Activated CD4-positive, alpha-beta memory T cell treated with anti-CD3 and anti-CD28 coated beads, Interleukin-2, amount 10 ng/mL, durations not matched to agents 7 days and 5 days (primary cell): ENCODE measurements at regions not wholly inside any gene's neighbourhood (a gene's known extent, or its start where the extent isn't known, plus 50 kb on each side); places are given as distances from the start of the nearest gene placed in this dataset.

Experiments
- CTCF ChIA-PET: fragments of 350-600 bp; sonication (Branson Sonifier 250); formaldehyde crosslinking; loops from one replicate; lab custom pipeline; 2021; ENCODE audit warnings: antibody characterized with exemption, inconsistent platforms; lab: Charles Lee
- POLR2A ChIA-PET: fragments of 350-600 bp; sonication (Branson Sonifier 250); formaldehyde crosslinking; loops from one replicate; lab custom pipeline; 2021; ENCODE audit warnings: antibody characterized with exemption; lab: Charles Lee
- DNase-seq: peaks from one replicate; pipeline ENCODE4 v3.0.0-alpha.2; 2020
- H3K27ac Mint-ChIP-seq: one replicate; pipeline ENCODE4 v1.8.0; 2021; ENCODE audit warnings: mild to moderate bottlenecking, mixed read lengths
- H3K27me3 Mint-ChIP-seq: one replicate; pipeline ENCODE4 v1.8.0; 2021; ENCODE audit warnings: mixed read lengths
- H3K36me3 Mint-ChIP-seq: one replicate; pipeline ENCODE4 v1.8.0; 2021; ENCODE audit warnings: low read depth, mixed read lengths
- H3K4me1 Mint-ChIP-seq: one replicate; pipeline ENCODE4 v1.8.0; 2021; ENCODE audit warnings: mixed read lengths
- H3K4me3 Mint-ChIP-seq: one replicate; pipeline ENCODE4 v1.8.0; 2021; ENCODE audit warnings: mild to moderate bottlenecking, mixed read lengths
- H3K9me3 Mint-ChIP-seq: one replicate; pipeline ENCODE4 v1.8.0; 2021; ENCODE audit warnings: mixed read lengths

GRCh38 chr9:25427898-25428297 is 250.3 kb downstream of the TUSC1 start:
- Mint-ChIP-seq H3K4me3 (no peak overlapping the region), H3K27ac (no peak overlapping the region), H3K36me3 (no peaks in the 10 kb centered on the region), H3K27me3 (no peaks in the 10 kb centered on the region), H3K9me3 (peaks cover 28% of the 10 kb centered on the region), H3K4me1 (no peaks in the 10 kb centered on the region)
- ChIA-PET POLR2A (no interaction called here), CTCF (no interaction called here)
- DNase-seq = no peak

DNA sequence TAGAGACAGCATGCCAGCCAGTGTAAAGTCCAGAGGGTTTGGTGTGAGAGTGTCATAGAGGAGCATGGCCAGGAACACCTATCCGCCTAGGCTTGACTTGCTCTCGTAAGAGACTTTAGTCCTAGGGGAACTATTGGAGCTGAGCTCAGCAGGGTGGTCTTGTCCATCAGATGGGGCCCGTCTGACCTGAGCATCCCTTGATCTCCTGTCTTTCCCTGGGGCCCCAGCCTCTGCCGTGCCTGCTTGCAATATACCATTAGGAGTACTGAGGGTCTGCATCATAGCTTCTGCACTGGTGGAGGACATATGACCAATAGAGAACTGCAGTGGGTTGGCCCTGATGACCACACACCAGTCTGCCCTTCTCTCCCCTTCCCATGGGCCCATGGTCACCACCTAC is 251.0 kb downstream of the TUSC1 start:
- Mint-ChIP-seq H3K36me3 (no peaks in the 10 kb centered on the region), H3K27ac (no peak overlapping the region), H3K9me3 (peaks cover 28% of the 10 kb centered on the region), H3K4me1 (no peaks in the 10 kb centered on the region), H3K4me3 (no peak overlapping the region), H3K27me3 (no peaks in the 10 kb centered on the region)
- POLR2A ChIA-PET = no interaction called here
- CTCF ChIA-PET = no interaction called here
- DNase-seq = no peak

- Mint-ChIP-seq H3K27me3 (no peaks in the 10 kb centered on the region), H3K4me3 (no peak overlapping the region), H3K4me1 (no peaks in the 10 kb centered on the region), H3K9me3 (peaks cover 18% of the 10 kb centered on the region), H3K27ac (no peak overlapping the region), H3K36me3 (no peaks in the 10 kb centered on the region)
- ChIA-PET CTCF (no interaction called here), POLR2A (no interaction called here)
- no peak for DNase-seq
Measured at GRCh38 chr9:25421560-25421959, 256.7 kb downstream of the TUSC1 start.

GRCh38 chr9:25418974-25419373 is 259.3 kb downstream of the TUSC1 start:
- CTCF ChIA-PET = no interaction called here

GRCh38 chr9:25415718-25416117 is 262.5 kb downstream of the TUSC1 start:
- DNase-seq = no peak
- H3K4me3 Mint-ChIP-seq = no peak overlapping the region
- peaks cover 16% of the 10 kb centered on the region for H3K9me3 Mint-ChIP-seq
- no peak overlapping the region for H3K27ac Mint-ChIP-seq
- ChIA-PET CTCF (no interaction called here), POLR2A (no interaction called here)
- H3K4me1 Mint-ChIP-seq = no peaks in the 10 kb centered on the region
- no peaks in the 10 kb centered on the region for H3K36me3 Mint-ChIP-seq
- H3K27me3 Mint-ChIP-seq = no peaks in the 10 kb centered on the region

More at GRCh38 chr9:25418974-25419373, 259.3 kb downstream of the TUSC1 start:
- H3K9me3 Mint-ChIP-seq = peaks cover 17% of the 10 kb centered on the region
- no peaks in the 10 kb centered on the region for H3K36me3 Mint-ChIP-seq
- no peaks in the 10 kb centered on the region for H3K4me1 Mint-ChIP-seq
- H3K27me3 Mint-ChIP-seq = no peaks in the 10 kb centered on the region
- H3K4me3 Mint-ChIP-seq = no peak overlapping the region
- no peak overlapping the region for H3K27ac Mint-ChIP-seq
- POLR2A ChIA-PET = no interaction called here
- no peak for DNase-seq

DNA sequence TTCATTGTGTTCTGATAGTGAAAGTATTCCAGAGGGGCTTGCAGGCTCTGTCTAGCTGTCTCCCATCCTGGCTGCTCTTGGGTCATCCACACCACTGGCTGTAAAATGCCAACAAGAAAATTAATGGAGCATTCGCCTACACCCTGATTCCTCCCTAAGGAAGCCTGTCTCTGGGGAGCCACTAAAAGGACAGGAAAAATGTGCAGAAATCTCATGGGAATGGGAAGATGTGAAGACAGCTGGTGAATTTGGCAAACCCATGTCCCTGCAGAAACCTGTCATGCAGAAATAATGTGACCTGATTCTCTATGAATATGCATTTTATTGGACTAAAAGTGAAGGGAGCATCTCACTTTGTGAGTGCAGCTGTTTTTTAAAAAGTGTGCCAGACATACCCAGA is 265.6 kb downstream of the TUSC1 start:
- POLR2A ChIA-PET = no interaction called here
- H3K27ac Mint-ChIP-seq = no peak overlapping the region
- CTCF ChIA-PET = no interaction called here
- H3K4me3 Mint-ChIP-seq = no peak overlapping the region
- H3K4me1 Mint-ChIP-seq = no peaks in the 10 kb centered on the region
- DNase-seq = no peak
- H3K27me3 Mint-ChIP-seq = no peaks in the 10 kb centered on the region
- H3K36me3 Mint-ChIP-seq = no peaks in the 10 kb centered on the region
- peaks cover 13% of the 10 kb centered on the region for H3K9me3 Mint-ChIP-seq

- no peaks in the 10 kb centered on the region for H3K36me3 Mint-ChIP-seq
- POLR2A ChIA-PET = no interaction called here
- no peak overlapping the region for H3K27ac Mint-ChIP-seq
- peaks cover 16% of the 10 kb centered on the region for H3K9me3 Mint-ChIP-seq
- H3K4me3 Mint-ChIP-seq = no peak overlapping the region
- DNase-seq = no peak
- CTCF ChIA-PET = no interaction called here
- H3K27me3 Mint-ChIP-seq = no peaks in the 10 kb centered on the region
- no peaks in the 10 kb centered on the region for H3K4me1 Mint-ChIP-seq
Measured at GRCh38 chr9:25397746-25398145, 280.5 kb downstream of the TUSC1 start.

DNA sequence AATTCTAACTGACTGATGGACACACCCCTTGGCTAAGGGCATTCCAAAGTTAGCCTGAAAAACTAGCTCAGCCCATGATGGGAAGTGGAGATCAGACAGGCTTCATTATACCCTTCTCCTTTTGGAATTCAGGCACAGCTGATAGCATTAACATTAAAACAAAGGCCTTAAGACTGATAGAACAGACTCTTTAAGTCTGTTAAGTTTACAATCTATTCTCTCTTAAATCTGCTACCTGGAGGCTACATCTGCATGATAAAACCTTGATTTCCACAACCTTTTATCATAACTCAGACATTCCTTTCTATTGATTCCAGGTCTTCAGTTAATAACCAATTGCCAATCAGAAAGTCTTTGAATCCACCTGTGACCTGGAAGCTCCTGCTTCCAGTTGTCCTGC is 281.4 kb downstream of the TUSC1 start:
- ChIA-PET CTCF (no interaction called here), POLR2A (no interaction called here)
- H3K27me3 Mint-ChIP-seq = no peaks in the 10 kb centered on the region
- H3K4me1 Mint-ChIP-seq = no peaks in the 10 kb centered on the region
- DNase-seq = no peak
- no peaks in the 10 kb centered on the region for H3K36me3 Mint-ChIP-seq
- H3K9me3 Mint-ChIP-seq = peaks cover 18% of the 10 kb centered on the region
- H3K27ac Mint-ChIP-seq = no peak overlapping the region
- no peak overlapping the region for H3K4me3 Mint-ChIP-seq

GRCh38 chr9:25381141-25381540 is 297.1 kb downstream of the TUSC1 start:
- CTCF ChIA-PET = no interaction called here
- peaks cover 15% of the 10 kb centered on the region for H3K9me3 Mint-ChIP-seq
- DNase-seq = no peak
- no peak overlapping the region for H3K27ac Mint-ChIP-seq
- POLR2A ChIA-PET = no interaction called here
- no peaks in the 10 kb centered on the region for H3K27me3 Mint-ChIP-seq
- H3K4me1 Mint-ChIP-seq = no peaks in the 10 kb centered on the region
- no peaks in the 10 kb centered on the region for H3K36me3 Mint-ChIP-seq
- no peak overlapping the region for H3K4me3 Mint-ChIP-seq

DNA sequence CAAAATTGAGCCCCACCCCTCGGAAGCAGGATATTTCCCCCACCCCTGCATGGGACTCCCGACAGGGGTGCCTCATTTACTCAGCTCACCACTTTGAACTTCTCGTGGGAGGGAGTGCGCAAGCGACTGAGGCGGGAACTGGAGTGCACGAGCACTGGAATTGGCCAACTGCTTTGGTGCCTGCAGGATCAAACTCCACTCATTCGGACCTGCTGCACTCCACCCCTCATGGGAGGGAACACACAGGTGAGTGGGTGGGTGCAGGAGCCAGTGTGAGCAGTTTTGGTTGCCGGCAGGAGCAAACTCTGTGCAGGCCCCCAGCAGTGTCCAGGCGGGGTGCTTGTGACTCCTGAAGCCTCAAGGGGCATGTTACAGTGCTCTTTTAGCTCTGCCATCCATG is 301.2 kb downstream of the TUSC1 start:
- Mint-ChIP-seq H3K36me3 (no peaks in the 10 kb centered on the region), H3K4me1 (no peaks in the 10 kb centered on the region), H3K4me3 (no peak overlapping the region), H3K27me3 (no peaks in the 10 kb centered on the region), H3K9me3 (peaks cover 24% of the 10 kb centered on the region), H3K27ac (no peak overlapping the region)
- POLR2A ChIA-PET = no interaction called here
- no peak for DNase-seq
- CTCF ChIA-PET = no interaction called here

DNA sequence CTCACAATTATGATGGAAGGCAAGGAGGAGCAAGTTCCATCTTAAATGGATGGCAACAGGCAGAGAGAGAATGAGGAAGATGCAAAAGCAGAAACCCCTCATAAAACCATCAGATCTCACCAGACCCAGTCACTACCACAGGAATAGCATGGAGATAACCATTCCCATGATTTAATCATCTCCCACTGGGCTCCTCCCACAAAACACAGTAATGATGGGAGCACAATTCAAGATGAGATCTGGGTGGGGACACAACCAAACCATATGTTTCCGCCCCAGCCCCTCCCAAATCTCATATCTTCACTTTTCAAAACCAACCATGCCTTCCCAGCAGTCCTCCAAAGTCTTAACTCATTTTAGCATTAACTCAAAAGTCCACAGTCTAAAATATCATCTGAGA is 304.0 kb downstream of the TUSC1 start:
- Mint-ChIP-seq H3K27ac (no peak overlapping the region), H3K36me3 (no peaks in the 10 kb centered on the region), H3K4me1 (no peaks in the 10 kb centered on the region), H3K9me3 (peaks cover 22% of the 10 kb centered on the region), H3K4me3 (no peak overlapping the region), H3K27me3 (no peaks in the 10 kb centered on the region)
- ChIA-PET POLR2A (no interaction called here), CTCF (no interaction called here)
- DNase-seq = no peak

GRCh38 chr9:25366906-25367305 is 311.3 kb downstream of the TUSC1 start:
- DNase-seq = no peak
- ChIA-PET CTCF (no interaction called here), POLR2A (no interaction called here)
- H3K9me3 Mint-ChIP-seq = peaks cover 3% of the 10 kb centered on the region
- no peaks in the 10 kb centered on the region for H3K4me1 Mint-ChIP-seq
- H3K27ac Mint-ChIP-seq = no peak overlapping the region
- H3K4me3 Mint-ChIP-seq = no peak overlapping the region
- no peaks in the 10 kb centered on the region for H3K36me3 Mint-ChIP-seq
- H3K27me3 Mint-ChIP-seq = no peaks in the 10 kb centered on the region

GRCh38 chr9:25353783-25354182 is 324.5 kb downstream of the TUSC1 start:
- H3K9me3 Mint-ChIP-seq = peaks cover 13% of the 10 kb centered on the region
- no peaks in the 10 kb centered on the region for H3K36me3 Mint-ChIP-seq
- ChIA-PET POLR2A (no interaction called here), CTCF (no interaction called here)
- no peaks in the 10 kb centered on the region for H3K27me3 Mint-ChIP-seq
- no peak for DNase-seq
- no peak overlapping the region for H3K4me3 Mint-ChIP-seq
- H3K4me1 Mint-ChIP-seq = no peaks in the 10 kb centered on the region
- H3K27ac Mint-ChIP-seq = no peak overlapping the region

DNA sequence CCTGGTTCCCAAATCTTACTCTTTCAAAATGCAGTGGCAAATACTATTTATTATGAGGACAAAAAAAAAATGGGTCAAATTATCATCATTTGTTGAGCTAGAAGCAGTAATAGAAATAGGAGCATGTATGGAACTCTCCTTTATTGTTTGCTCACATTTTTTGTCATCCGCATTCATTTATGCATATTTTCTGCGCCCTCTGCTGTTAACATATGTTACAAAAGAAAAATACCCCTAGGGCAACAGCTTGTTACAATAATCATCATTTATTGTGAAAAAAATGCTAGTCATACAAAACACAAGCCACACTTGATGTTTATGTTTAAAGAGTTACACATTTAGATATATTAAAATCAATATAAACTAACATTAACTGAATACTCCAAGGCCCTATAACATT is 328.2 kb downstream of the TUSC1 start:
- no peaks in the 10 kb centered on the region for H3K9me3 Mint-ChIP-seq
- POLR2A ChIA-PET = no interaction called here
- H3K4me3 Mint-ChIP-seq = no peak overlapping the region
- H3K27me3 Mint-ChIP-seq = no peaks in the 10 kb centered on the region
- no peak overlapping the region for H3K27ac Mint-ChIP-seq
- DNase-seq = no peak
- no peaks in the 10 kb centered on the region for H3K4me1 Mint-ChIP-seq
- no peaks in the 10 kb centered on the region for H3K36me3 Mint-ChIP-seq
- CTCF ChIA-PET = no interaction called here

DNA sequence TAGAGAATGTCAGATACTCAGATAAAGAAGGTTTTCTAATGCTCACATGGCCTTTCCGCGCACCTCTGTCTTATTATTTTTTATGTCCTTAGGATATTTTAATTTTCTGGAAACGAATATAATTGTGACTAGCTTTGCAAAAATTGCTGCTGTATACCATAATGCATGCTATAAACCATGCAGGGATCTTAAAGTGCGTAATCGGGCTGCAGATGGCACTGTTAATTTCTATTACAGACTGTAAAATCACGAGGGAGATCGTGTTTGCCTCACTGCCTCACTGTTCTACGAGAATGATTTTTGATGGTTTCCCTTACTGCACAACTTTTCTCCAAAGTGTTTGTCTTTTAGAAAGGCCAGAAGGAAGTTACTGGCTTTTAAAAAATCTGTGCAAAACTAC is 356.1 kb downstream of the TUSC1 start:
- H3K4me1 Mint-ChIP-seq = no peaks in the 10 kb centered on the region
- no peaks in the 10 kb centered on the region for H3K27me3 Mint-ChIP-seq
- ChIA-PET CTCF (no interaction called here), POLR2A (no interaction called here)
- no peaks in the 10 kb centered on the region for H3K36me3 Mint-ChIP-seq
- no peak for DNase-seq
- peaks cover 8% of the 10 kb centered on the region for H3K9me3 Mint-ChIP-seq
- no peak overlapping the region for H3K27ac Mint-ChIP-seq
- H3K4me3 Mint-ChIP-seq = no peak overlapping the region
